GM12874 (cell line): ENCODE measurements at regions not wholly inside any gene's neighbourhood (a gene's known extent, or its start where the extent isn't known, plus 50 kb on each side); places are given as distances from the start of the nearest gene placed in this dataset.

Experiments
- TF ChIP-seq, protein P1 (sequence below): IDR thresholded peaks from 2 replicates; pipeline ENCODE4 v1.5.1; 2011; ENCODE audit warnings: low read depth, mild to moderate bottlenecking, control low read depth, low read length, moderate library complexity; ENCODE audit not compliant: insufficient read depth

DNA sequence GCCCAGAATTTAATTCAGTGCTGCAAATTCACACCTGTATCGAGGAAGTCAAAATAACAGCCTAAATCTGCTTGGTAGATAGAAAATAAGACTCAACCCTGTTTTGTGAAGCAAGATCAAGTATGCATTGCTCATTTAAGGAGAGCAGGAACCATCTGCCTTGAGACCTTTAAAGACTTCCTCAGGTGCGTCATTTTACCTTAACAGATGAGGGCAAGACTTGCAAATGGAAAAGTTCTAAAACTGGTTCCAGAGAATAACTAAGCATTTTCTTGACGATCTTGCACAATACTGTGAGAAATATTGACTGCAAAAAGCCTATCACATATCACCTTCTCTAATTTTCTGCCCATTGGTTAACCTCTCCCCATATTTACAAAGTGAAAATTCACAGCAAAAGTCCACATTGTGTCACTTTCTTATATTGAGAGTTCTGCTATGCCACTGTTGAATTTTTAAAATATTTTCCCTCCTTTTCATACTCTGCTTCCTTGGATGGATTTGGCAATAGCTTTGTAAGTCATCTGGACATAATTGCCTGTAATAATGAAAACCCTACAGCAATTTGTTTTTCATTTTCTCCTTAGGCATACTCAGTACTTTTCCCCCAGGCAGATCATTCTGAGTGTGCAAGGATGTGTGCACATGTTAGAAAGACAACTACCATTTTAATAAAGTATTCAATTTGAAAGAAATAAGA lies 234.2 kb downstream of the AASDHPPT start:
- TF ChIP-seq, protein P1, sequence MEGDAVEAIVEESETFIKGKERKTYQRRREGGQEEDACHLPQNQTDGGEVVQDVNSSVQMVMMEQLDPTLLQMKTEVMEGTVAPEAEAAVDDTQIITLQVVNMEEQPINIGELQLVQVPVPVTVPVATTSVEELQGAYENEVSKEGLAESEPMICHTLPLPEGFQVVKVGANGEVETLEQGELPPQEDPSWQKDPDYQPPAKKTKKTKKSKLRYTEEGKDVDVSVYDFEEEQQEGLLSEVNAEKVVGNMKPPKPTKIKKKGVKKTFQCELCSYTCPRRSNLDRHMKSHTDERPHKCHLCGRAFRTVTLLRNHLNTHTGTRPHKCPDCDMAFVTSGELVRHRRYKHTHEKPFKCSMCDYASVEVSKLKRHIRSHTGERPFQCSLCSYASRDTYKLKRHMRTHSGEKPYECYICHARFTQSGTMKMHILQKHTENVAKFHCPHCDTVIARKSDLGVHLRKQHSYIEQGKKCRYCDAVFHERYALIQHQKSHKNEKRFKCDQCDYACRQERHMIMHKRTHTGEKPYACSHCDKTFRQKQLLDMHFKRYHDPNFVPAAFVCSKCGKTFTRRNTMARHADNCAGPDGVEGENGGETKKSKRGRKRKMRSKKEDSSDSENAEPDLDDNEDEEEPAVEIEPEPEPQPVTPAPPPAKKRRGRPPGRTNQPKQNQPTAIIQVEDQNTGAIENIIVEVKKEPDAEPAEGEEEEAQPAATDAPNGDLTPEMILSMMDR: no peak

DNA sequence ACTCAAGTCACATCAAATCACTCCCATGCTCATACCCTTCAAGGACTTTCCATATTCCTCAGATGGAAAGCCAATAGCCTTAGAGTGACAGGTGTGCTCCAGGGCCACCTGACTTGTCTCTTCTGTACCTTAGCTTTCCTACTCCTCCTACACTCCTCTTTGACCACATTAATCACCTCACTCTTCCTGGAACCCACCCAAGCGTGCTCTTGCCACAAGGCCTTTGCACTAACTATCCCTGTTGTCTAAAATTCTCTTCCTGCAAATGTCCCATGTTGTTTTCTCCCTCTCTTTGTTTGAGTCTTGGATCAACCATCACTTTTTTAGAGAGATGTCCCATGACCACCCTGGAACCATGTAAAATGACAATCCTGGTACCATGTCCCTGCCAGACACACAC lies 244.1 kb downstream of the AASDHPPT start:
- TF ChIP-seq, protein P1: no peak

DNA sequence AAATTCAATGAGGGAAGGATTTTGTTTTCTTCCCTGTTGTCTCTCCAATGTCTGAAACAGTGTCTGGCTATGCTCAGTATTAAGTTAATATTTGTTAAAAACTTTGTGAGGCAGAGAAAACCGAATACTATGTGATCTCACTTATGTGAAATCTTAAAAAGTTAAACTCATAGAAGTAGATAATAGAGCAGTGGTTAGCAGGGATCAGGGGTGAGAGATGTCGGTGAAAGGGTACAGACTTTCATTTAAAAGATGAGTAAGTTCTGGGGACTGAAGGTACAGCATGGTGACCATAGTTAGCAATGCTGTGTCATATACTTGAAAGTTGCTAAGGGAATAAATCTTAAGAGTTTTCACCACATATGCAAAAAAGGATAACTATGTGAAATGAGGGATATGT lies 244.6 kb downstream of the AASDHPPT start:
- TF ChIP-seq, protein P1: no peak

DNA sequence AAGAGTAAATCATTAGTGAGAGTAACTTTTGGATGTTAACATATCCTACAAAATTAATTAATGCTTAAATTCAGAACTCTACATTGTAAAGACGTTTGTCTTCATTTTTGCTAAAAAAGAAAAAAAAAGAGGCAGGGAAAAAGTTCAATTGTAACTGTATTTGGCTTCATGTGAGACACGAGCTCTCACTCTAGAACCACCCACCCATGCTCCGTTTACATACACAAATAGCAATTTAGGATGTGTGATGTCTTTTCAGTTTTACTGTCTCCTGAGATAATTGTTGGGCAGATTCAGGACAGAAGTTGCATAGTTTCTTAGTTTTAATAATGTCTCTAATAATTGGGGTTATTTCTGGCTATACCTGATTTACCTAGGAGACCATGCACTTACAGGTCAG lies 248.6 kb downstream of the AASDHPPT start:
- TF ChIP-seq, protein P1: no peak

DNA sequence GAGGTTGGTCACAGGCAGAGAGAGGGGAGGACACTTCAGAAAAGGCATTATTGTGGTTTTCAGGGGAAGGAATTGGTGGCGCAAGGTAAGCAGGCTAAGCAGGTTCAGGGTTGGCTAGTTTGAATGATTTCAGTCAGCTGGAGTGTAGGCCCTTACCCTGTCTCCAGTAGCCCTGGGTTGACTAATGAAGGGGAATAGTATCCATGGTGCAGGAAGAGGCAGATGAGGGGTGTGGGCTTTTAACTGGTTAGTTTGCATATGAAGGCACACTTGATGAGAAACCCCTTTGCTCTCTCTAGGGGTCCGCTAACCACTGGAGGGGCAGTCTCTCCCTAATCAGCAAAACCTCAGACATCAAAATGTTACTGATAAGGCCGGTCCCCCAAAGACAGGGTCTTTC lies 249.7 kb downstream of the AASDHPPT start:
- TF ChIP-seq, protein P1: no peak

DNA sequence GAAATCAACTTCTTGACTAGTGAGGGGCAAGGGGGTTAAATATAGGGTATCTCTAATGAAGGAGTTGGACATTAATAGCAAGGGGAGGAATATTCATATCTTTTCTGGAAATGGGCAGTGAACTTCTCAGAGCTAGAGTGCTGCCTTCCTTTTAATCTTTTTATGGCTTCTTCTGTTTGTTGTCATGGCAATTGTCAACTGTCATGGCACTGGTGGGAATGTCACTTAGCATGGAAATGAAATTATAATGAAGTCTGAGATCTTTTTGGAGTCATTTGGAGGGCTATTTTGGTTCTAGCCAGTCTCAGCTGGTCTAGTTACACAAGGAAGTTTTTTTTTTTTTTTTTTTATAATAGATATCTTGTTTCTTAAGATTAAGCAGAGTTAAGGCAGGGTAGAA lies 250.2 kb downstream of the AASDHPPT start:
- TF ChIP-seq, protein P1: no peak

DNA sequence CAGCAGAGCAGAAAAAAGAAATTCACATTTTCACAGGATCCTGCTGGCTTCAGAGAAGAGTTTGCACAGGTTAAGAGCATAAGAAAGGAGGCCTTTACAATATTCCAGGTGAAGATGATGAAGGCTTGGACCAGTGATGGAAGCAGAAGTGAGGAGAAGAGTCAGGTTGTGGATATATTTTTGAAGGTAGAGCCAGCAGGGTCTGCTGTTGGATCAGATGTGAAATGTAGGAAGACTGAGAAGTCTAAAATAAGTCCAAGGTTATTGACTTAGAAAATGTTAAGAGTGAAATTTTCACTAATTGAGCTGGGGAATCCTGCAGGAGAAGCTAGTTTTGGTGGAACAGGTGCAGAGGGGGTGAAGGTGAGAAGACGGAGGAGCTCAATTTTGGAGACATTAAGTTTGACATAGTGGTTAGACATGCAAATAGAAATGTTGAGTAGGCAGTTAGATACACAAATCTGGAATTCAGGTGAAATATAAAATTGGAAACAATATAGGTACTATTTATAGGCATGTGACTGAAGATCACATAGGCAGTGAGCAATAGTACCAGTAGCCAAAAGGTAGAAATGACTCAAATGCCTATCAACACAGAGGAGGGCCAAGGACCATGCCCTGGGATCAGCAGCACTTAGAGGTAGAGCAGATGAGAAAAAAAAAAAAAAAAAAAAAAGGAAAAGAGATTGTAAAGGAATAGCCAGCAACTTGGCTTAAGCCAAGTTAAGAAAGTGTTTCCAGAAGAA lies 252.0 kb downstream of the AASDHPPT start:
- TF ChIP-seq, protein P1: no peak
